Body of pancreas (tissue), 4 donors: ENCODE measurements at regions not wholly inside any gene's neighbourhood (a gene's known extent, or its start where the extent isn't known, plus 50 kb on each side); places are given as distances from the start of the nearest gene placed in this dataset.

Experiments used
- ATAC-seq: fragments of 150-250 bp; one replicate; pipeline ENCODE4 v1.9.1; 2016
- DNase-seq, 4 donors: peaks; one replicate each; pipeline ENCODE4 v3.0.0-alpha.2; 2019
- H3K27ac ChIP-seq, 4 donors: fragments of 200-600 bp; sonication (generic); 1 replicate in 3 of 4; 2 replicates in 1 of 4; pipeline versions ENCODE4 v1.5.1 to v1.6.1; 2016 to 2019; ENCODE audit warnings: mild to moderate bottlenecking in 1 of 4, mixed read lengths in 1 of 4, moderate library complexity in 1 of 4
- H3K27me3 ChIP-seq, 2 donors: fragments of 200-600 bp; sonication (generic); one replicate each; pipeline ENCODE4 v1.6.0; 2016; ENCODE audit warnings: mild to moderate bottlenecking in 1 of 2
- H3K36me3 ChIP-seq, 2 donors: fragments of 200-600 bp; sonication (generic); replicated peaks in 1 of 2; 2 replicates each; pipeline ENCODE4 v1.5.1; 2016; ENCODE audit warnings: low read depth in 2 of 2; ENCODE audit not compliant: insufficient read depth in 1 of 2
- H3K4me1 ChIP-seq: fragments of 200-600 bp; sonication (generic); one replicate; pipeline ENCODE4 v1.6.0; 2016
- H3K4me3 ChIP-seq, 2 donors: fragments of 200-600 bp; sonication (generic); 1 replicate in 1 of 2; 2 replicates in 1 of 2; pipeline ENCODE4 v1.5.1; 2016 to 2019
- H3K9me3 ChIP-seq, 3 donors: fragments of 200-600 bp; sonication (generic); 1 replicate in 2 of 3; 2 replicates in 1 of 3; pipeline ENCODE4 v1.5.1; 2016
- CTCF ChIP-seq, 7 experiments: fragments of 450-650 bp in 4 of 7; fragments of 200-600 bp in 3 of 7; sonication (generic) in 3 of 7; IDR thresholded peaks; one replicate each; pipeline ENCODE4 v1.5.1; 2016 to 2019; ENCODE audit warnings: antibody characterized with exemption in 7 of 7
- POLR2A ChIP-seq, 3 donors: fragments of 450-650 bp; IDR thresholded peaks; one replicate each; pipeline ENCODE4 v1.6.1; 2016; ENCODE audit warnings: antibody characterized with exemption in 3 of 3, mild to moderate bottlenecking in 2 of 3
- WGBS, 2 donors: methylation state at CpG; one replicate each; pipeline ENCODE4 v1.1.5; 2017; 5-methylcytosine and 5-hydroxymethylcytosine counted together
- intact Hi-C: fragments of 100-400 bp; cut with DNase I; formaldehyde crosslinking; loops from one replicate; pipeline ENCODE4 v1.15.1; 2023

- H3K4me3 ChIP-seq: no peak overlapping the region
- WGBS, 2 donors: 35 to 46% methylated on average over 2 of the region's 2 CpGs
- H3K4me1 ChIP-seq: no peaks in the 10 kb centered on the region
- ATAC-seq (no peak), DNase-seq (no peak)
- intact Hi-C loops: no loop called here
- H3K36me3 ChIP-seq: no peaks in the 10 kb centered on the region
- TF ChIP-seq POLR2A (IDR thresholded peaks at IDR 0.05) (no peak), CTCF (IDR thresholded peaks at IDR 0.05) (no peak)
- no peaks in the 10 kb centered on the region for H3K27me3 ChIP-seq
- H3K9me3 ChIP-seq: no peaks in the 10 kb centered on the region
- no peak overlapping the region for H3K27ac ChIP-seq
Observed at GRCh38 chr15:77846360-77846759, 213.6 kb upstream of the LINGO1 start.

GRCh38 chr15:77844798-77845446 is 212.2 kb upstream of the LINGO1 start:
- WGBS, 2 donors: 81 to 93% methylated on average over 3 of the region's 3 CpGs
- TF ChIP-seq POLR2A (IDR thresholded peaks at IDR 0.05) (no peak), CTCF (IDR thresholded peaks at IDR 0.05) (no peak)

GRCh38 chr15:77843546-77843945 is 210.8 kb upstream of the LINGO1 start:
- H3K4me1 ChIP-seq: no peaks in the 10 kb centered on the region
- DNase-seq (no peak), ATAC-seq (no peak)
- intact Hi-C loops: no loop called here
- TF ChIP-seq POLR2A (IDR thresholded peaks at IDR 0.05) (no peak), CTCF (IDR thresholded peaks at IDR 0.05) (no peak)
- no peaks in the 10 kb centered on the region for H3K36me3 ChIP-seq
- H3K27ac ChIP-seq: no peak overlapping the region
- H3K9me3 ChIP-seq: no peaks in the 10 kb centered on the region
- no peaks in the 10 kb centered on the region for H3K27me3 ChIP-seq
- no peak overlapping the region for H3K4me3 ChIP-seq
- 58 to 59% methylated on average over 5 of the region's 5 CpGs for WGBS, 2 donors

More at GRCh38 chr15:77844798-77845446, 212.2 kb upstream of the LINGO1 start:
- Histone ChIP-seq H3K4me1 (no peaks in the 10 kb centered on the region), H3K27me3 (no peaks in the 10 kb centered on the region), H3K36me3 (no peaks in the 10 kb centered on the region), H3K4me3 (no peak overlapping the region), H3K9me3 (no peaks in the 10 kb centered on the region), H3K27ac (no peak overlapping the region)
- DNase-seq: no peak
- no peak for ATAC-seq
- intact Hi-C loops: no loop called here

GRCh38 chr15:77840991-77841775 is 208.5 kb upstream of the LINGO1 start:
- intact Hi-C loops: no loop called here
- 56 to 68% methylated on average over 11 of the region's 11 CpGs for WGBS, 2 donors
- DNase-seq (no peak), ATAC-seq (no peak)
- no peak overlapping the region for H3K27ac ChIP-seq
- H3K4me3 ChIP-seq: no peak overlapping the region
- TF ChIP-seq POLR2A (IDR thresholded peaks at IDR 0.05): no peak
- no peak for TF ChIP-seq CTCF (IDR thresholded peaks at IDR 0.05)
- no peaks in the 10 kb centered on the region for H3K4me1 ChIP-seq
- H3K9me3 ChIP-seq: no peaks in the 10 kb centered on the region
- no peaks in the 10 kb centered on the region for H3K27me3 ChIP-seq
- H3K36me3 ChIP-seq: no peaks in the 10 kb centered on the region
